HG03378 (cell line): ENCODE measurements at regions not wholly inside any gene's neighbourhood (a gene's known extent, or its start where the extent isn't known, plus 50 kb on each side); places are given as distances from the start of the nearest gene placed in this dataset.
"Not testable (repeated sequence)": the region's sequence is repeated elsewhere in the genome, so short reads cannot be mapped to it uniquely, and the experiment has no call there.

Experiments
- ATAC-seq: cut with Tn5 transposase; IDR thresholded peaks from one replicate; pipeline ENCODE4 v1.9.1; 2021; ENCODE audit warnings: mild to moderate bottlenecking, moderate library complexity; ENCODE audit not compliant: unreplicated experiment

DNA sequence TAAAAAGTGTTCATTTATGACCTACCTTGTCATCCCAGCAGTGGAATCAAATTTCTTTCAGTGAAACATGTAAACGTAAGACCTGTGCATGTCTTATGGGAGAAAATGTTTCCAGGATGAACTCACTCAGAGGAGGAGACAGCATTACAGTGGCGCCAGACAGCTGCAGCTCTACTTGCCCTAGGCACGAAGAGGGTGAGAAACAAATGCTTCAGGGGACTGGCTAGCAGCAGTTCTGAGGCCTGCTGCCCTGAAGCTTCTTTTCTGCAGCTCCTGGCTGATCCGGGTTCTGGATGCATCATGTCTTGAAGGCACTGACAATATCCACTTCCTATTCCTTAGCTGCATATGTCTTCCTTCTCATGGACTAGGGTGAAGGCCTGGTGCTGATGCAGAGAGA lies 120.2 kb downstream of the QRSL1 start:
- ATAC-seq, result no peak

DNA sequence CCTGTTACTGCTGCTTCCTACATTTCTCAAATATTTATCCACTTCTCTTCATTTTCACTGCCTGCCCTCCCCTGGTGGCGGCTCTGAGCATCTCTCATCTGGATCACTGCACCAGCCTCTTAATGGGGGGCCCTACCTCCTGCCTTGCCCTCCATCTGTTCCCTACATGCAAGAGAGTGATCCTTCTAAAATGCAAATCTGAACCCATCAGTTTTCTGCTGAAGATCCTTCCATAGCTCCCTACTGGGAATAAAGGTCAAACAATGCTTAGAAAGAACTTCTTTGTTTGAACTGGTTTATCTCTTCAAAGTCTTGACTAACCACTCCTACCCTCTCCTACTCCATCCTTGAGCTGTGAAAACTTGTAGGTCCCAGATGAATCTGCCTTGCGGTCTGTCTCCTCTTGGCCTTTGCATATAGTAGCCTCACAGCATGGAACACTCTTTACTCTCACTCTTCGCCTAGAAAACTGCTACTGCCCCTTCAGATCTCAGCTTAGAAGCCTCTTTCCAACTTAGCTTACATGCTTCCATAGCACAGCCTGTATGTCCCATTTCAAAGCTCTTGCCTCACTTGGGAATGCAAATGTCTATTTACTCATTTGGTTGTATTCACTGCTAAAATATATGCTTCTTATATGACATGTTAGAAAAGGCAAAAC lies 119.3 kb downstream of the QRSL1 start:
- no peak for ATAC-seq

- no peak for ATAC-seq
Measured at GRCh38 chr6:106747139-106747538, 117.8 kb downstream of the QRSL1 start.

GRCh38 chr6:106746652-106747051 lies 117.3 kb downstream of the QRSL1 start:
- no peak for ATAC-seq

DNA sequence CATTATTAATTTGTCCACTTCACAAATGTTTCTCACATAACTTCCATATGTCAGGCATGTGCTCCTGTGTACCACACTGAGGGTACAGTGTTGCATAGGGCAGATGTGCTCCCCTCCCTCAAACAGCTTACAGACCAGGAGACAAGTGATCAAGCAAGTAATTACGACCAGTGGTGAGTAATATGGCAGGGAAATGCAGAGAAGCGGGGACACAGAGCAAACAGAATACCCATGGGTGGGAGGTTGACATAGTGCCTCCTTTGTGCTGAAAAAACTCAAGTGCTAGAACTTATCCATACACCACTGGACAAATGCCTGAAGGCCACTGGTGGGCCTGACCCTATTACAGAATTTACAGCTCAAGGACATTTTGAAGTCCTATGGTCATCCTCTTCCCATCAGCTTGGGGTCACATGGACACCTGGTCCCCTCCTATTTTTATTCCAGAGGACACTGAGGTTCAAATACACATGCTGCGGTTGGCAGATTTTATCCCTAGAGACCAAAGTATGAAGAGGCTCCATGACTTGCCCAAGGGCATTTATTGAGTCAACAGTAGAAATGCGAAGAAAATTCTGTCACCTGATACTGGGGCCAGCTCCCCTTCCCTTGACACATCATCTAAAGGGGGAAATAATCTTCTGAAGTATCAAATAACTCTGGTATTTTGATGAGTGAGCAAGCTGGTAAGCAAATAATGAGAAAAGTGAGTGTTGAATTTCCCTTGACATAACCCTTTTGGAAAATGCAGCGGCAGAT lies 116.6 kb downstream of the QRSL1 start:
- ATAC-seq, result no peak

GRCh38 chr6:106745197-106745770 lies 115.9 kb downstream of the QRSL1 start:
- ATAC-seq, result no peak

DNA sequence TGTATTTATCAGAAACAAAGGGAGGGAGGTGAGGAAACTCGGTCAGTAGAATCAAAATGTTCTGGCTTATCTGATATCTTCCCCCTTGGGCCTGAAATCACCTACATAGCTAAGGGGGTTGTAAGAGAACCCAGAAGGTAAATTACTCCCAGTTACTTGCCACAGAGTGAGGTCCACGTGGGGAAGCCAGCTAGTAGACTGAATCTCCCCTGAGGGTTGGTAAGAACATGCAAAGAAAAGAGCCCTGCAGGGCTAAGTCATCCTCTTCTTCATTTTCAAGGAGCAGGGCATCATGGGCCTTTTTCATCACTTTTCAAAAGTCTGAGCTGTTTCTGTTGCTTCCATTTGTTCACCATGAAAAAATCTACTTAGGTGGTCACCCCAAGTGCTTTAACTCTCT lies 115.4 kb downstream of the QRSL1 start:
- ATAC-seq, result no peak

GRCh38 chr6:106744029-106744428 lies 114.7 kb downstream of the QRSL1 start:
- not testable (repeated sequence) for ATAC-seq

DNA sequence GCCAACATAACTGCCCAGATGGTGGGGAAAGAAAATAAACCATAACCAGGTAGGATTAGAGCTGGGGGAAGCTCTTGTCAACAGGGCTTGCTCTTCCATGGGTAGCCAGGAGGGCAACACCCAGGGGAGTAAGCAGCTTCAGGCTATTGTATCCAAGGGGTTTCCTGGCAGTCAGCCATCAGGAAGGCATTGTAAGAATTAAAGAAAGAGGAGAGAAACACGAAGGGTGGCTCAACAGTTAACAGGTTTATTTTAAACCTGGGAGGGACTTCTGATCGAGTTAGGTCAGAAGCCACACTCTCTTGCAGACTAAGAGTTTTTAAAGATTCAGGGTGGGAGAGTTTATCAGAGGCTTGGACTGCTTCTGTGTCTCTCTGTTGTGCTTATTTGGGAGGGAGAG lies 114.2 kb downstream of the QRSL1 start:
- no peak for ATAC-seq

DNA sequence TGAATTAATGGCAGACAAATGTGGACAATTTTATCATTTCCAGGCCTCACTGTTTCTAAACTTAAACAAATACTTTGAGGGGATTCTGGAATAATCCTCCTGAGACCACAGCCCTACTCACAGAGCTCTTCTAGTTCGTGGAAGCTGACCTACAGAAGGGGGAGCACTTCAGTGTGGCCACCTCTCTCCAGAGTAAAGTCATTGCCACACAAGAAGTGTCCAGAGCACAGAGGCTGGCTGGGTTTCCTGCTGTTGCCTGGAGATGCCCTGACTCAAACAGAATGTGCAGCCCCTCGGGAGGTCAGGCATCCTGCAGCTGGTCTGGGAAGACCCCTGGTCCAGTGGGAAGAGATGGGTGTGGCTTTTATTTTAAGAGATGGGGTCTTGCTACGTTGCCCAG lies 110.9 kb downstream of the QRSL1 start:
- ATAC-seq, result no peak

DNA sequence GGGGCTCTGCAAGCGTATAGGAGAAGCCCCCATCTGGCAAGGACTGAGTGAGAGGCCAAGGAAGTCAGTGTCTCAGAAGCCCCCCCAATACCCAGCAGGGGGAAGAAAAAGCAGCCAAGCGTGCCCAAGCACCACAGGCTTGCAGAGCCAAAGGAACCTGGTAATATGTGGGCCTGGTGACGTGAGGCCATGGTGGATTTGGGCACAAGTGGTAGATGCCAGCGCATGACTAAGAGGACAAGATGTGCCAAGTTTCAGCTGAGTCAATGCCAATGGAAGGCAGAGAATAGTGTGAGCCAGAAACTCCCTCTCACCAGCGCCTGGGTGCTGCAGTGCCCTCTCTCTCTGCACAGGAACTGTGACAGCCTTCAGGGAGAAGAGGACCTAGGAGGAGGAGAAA lies 110.0 kb downstream of the QRSL1 start:
- ATAC-seq, result no peak

- no peak for ATAC-seq
Measured at GRCh38 chr6:106736502-106736901, 107.1 kb downstream of the QRSL1 start.

DNA sequence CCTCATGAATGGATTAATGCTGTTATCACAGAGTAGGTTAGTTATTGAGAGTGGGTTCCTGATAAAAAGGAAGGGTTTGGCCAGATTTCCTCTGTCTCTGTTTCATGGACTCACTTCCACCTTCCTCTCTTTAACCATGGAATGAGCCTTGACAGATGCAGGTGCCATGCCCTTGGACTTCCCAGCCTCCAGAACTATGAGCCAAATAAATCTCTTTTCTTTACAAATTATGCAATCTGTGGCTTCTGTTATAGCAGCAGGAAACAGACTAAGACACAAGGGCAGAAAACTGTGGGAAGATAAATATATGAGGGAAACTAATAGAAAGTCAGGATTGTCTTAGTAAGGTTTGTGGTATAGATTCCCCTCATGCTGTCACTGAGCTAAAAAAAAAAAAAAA lies 106.5 kb downstream of the QRSL1 start:
- ATAC-seq, result no peak

DNA sequence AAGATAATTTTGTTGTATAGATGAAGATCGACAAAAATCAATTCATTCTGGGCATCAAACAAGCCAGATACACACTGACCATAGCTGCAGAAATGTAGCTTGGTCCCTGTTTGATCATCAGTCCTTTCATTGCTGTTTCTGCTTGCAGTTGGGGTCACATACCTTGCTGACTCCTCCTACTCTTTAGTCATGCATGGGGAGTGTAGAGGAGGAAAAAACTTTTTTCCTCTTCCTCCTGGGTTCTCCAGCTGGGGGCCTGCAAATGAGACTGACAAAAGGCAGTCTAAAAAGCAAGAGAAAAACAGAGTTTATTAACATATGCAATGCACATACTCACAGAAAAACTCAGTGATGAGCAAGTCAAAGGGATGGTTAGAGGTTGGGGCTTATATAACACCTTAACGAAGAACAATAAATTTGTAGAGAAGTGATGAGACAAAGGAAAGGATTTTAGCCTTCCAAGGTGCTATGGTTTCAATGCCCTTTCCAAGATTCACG lies 105.8 kb downstream of the QRSL1 start:
- no peak for ATAC-seq

DNA sequence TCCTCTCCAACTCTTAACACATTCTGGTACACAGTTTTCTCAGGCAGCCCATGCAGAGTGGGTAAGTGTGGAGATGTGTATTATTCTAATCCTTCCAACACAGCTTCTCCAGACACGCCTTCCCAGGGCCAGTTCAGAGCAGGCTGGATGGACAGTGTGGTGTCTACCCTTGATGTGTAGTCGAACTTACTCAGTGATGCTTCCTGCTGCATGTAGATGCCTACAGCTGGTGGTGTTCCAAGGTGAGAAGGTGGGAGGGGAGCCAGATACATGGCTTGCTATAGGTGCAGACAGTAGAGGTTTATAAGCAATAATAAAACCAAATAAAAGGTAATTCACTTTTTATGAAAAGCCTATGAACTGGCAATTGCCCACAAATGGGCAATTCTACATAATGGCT lies 104.0 kb downstream of the QRSL1 start:
- ATAC-seq, result no peak

- no peak for ATAC-seq
Measured at GRCh38 chr6:106732376-106732940, 103.1 kb downstream of the QRSL1 start.

DNA sequence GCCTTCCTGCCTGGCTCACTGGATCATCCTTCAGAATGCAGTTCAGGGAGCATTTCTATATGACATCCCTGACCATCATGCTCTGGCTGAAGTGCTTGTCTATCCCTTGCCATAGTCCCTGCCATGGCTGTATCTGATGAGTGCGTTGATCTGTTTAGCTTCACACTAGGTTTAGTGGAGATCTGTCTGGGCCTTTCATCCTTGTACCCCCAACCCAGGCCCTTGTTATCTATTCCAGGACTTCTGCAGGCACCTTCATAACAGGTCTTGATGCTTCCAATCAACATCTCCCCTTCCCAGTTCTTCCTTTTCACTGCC lies 102.4 kb downstream of the QRSL1 start:
- ATAC-seq, result no peak

- ATAC-seq, result no peak
Measured at GRCh38 chr6:106731144-106731842, 101.9 kb downstream of the QRSL1 start.

- no peak for ATAC-seq
Measured at GRCh38 chr6:106730718-106731117, 101.3 kb downstream of the QRSL1 start.

GRCh38 chr6:106730264-106730663 lies 100.9 kb downstream of the QRSL1 start:
- ATAC-seq, result no peak

DNA sequence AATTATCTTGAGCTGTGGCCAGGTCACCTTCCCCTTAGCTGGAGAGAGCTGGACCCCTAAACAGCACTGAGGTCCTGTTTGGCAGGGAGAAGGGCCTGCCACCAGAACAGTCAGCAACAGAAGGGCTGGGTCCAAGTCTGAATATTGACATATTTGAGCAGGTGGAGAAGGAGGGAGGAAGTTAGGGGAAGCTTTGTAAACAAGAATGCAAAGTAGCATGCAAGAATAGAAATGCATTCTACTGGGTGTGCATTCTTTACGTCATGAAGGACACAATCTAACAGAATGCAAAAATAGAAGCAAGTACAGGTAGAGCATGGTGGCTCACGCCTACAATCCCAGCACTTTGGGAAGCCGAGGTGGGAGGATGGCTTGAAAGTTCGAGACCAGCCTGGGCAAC lies 100.5 kb downstream of the QRSL1 start:
- ATAC-seq, result no peak
